AG09309 (cell line): ENCODE measurements at regions not wholly inside any gene's neighbourhood (a gene's known extent, or its start where the extent isn't known, plus 50 kb on each side); places are given as distances from the start of the nearest gene placed in this dataset.

Experiments used
- DNase-seq: peaks from one replicate; pipeline ENCODE4 v3.0.0-alpha.2; 2010; ENCODE audit warnings: low read depth
- H3K4me3 ChIP-seq: 2 replicates; pipeline ENCODE4 v1.5.1; 2011; ENCODE audit warnings: mild to moderate bottlenecking, low read depth, low read length, moderate library complexity; ENCODE audit not compliant: control insufficient read depth
- TF ChIP-seq, protein P1 (sequence below): IDR thresholded peaks from 2 replicates; pipeline ENCODE4 v1.5.1; 2011; ENCODE audit warnings: mild to moderate bottlenecking, low read depth, low read length, inconsistent platforms; ENCODE audit not compliant: insufficient read depth, control insufficient read depth; ENCODE audit errors: missing control alignments

DNA sequence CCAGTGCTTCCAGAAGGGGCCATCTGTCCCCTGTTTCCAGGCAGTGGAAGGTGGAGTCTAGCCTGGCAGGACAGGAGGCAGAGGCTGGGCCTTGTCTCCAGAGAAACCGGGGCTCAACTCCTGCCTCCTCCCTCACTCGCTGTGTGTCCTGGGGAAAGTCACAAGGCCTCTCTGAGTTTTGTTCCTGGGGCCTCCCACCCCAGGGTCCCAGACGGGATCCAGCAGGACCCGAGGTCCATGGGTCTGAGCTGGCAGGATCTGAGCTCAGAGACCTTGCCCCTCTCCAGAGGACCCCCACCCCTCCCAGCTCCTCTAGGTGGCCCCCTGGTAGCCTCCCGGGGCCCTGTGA is 72.2 kb upstream of the TAF1B start:
- DNase-seq, result no peak
- TF ChIP-seq, protein P1, sequence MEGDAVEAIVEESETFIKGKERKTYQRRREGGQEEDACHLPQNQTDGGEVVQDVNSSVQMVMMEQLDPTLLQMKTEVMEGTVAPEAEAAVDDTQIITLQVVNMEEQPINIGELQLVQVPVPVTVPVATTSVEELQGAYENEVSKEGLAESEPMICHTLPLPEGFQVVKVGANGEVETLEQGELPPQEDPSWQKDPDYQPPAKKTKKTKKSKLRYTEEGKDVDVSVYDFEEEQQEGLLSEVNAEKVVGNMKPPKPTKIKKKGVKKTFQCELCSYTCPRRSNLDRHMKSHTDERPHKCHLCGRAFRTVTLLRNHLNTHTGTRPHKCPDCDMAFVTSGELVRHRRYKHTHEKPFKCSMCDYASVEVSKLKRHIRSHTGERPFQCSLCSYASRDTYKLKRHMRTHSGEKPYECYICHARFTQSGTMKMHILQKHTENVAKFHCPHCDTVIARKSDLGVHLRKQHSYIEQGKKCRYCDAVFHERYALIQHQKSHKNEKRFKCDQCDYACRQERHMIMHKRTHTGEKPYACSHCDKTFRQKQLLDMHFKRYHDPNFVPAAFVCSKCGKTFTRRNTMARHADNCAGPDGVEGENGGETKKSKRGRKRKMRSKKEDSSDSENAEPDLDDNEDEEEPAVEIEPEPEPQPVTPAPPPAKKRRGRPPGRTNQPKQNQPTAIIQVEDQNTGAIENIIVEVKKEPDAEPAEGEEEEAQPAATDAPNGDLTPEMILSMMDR, result no peak
- no peak overlapping the region for H3K4me3 ChIP-seq

DNA sequence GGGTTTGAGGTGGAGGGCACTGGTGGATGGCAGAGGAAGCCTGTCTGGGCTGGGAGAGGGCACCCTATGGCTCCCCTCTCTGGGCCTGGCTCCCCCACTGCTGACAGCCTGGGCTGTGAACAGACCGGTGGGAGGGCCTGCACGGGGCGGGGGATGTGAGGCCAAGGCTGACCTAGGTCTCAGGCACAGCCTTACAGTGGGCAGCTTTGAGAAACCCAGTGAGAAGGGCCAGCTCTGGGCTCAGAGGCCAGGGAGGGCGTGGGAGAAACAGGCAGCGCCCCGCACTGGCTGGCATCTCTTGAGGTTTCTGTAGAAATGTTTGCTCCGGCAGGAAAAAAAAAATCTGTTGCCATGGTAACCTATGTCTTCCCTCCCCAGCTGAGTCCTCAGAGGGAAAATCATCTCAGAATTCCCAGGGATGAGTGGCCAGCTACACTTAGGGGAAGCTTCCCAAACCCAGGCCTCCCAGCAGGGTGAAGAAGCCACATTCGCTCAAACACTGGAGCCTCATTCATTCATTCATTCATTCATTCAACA is 71.7 kb upstream of the TAF1B start:
- H3K4me3 ChIP-seq, result no peak overlapping the region
- DNase-seq, result peak; percentile 74
- TF ChIP-seq, protein P1, result peak; percentile 47

DNA sequence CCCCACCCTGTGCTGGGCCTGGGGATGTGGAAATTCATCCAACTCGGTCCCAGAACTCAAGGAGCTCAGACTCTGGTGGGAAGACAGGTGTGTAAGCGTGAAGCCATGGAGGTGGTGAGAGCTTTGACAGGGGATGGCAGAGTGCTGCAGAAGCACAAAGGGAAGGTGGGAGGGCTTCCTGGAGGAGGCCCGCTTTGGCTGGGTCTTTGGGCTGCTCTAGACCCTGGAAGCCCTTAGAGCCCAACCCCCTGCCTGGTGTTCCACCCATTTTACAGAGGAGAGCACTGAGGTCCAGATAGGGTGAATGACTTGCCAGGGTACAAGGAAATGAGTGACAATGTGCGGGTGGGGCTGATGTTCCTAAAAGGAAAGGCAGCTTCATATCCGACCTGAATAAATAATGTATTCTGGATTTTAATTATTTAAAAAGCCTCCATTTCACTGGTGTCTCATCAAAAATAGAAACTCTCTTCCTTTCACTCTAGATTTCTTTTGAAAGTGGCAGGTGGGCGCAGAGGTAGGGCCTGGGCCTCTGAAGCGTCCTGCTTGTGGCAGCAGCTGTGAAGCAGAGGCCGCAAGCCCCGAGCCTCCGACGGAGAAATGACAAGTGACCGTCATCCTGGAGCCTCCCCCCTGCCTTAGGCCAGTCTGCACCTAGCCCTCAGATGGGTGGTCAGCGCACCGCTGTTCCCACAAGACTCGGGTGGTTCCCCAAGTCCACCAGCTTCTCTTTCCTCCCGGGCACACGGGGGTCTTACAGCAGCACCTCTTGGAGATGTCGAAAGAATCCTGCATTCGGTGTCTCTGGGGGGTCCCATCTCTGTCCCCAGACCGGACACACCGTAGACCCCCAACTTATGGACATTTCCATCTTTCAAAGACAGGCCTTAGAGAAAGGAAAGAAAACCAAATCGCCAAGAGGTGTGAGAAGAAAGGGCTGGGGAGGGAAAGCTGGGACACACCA is 71.0 kb upstream of the TAF1B start:
- H3K4me3 ChIP-seq, result no peak overlapping the region
- TF ChIP-seq, protein P1, result no peak
- DNase-seq, result no peak

DNA sequence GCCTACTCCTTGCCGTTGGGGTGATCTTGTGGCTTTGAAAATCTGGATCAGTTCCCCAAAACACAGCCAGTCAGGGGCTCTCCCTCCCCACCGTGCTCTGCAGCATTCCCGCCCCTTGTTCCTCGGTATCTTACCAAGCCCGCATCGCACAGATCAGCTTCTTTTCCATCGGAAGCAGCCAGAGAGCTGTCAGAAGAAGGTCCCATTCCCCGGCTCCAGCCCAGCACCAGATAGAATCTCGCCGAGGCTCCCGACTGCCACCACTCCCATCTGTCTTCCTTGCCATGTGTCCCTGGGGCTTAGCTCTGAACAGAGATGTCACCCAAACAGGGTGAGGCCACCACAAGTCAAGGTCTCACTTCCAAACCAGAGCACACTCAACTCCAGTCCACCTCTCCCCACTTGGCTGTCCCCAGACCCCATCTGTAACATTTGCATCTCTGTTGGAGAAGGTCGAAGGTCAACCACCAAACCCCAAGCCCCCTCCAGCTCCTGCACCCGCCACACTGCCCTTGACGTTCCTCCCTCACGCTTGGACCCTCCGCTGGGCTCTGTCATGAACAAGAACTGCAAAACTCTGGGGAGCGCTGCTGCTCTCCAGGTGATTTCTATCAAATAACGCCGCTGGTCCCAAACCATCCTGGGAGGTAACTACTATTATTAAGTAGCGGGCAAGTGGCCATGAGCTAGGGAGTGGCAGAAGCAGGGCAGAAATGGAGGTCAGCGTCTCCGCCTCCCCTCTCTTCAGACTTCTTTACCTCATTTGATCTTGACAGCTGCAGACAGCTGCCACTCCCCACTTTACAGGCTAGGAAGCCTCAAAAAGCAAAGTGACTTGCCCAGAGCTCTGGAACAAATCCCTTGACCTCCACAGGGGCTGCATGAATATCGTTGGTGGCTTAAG is 70.0 kb upstream of the TAF1B start:
- H3K4me3 ChIP-seq, result no peak overlapping the region
- no peak for DNase-seq
- TF ChIP-seq, protein P1, result no peak

DNA sequence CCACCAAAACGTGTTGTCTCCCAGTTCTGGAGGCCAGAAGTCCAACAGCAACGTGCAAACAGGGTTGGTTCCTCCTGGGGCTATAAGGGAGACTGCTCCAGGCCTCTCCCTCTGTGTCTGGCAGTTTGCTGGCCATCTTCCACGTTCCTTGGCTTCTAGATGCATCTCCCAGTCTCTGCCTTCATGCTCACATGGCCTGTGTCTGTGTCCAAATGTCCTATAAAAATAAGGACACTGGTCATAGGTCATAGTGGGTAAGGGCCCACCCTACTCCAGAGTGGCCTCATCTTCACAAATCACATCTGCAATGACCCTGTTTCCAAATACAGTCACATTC is 69.4 kb upstream of the TAF1B start:
- no peak overlapping the region for H3K4me3 ChIP-seq
- TF ChIP-seq, protein P1, result no peak
- no peak for DNase-seq

DNA sequence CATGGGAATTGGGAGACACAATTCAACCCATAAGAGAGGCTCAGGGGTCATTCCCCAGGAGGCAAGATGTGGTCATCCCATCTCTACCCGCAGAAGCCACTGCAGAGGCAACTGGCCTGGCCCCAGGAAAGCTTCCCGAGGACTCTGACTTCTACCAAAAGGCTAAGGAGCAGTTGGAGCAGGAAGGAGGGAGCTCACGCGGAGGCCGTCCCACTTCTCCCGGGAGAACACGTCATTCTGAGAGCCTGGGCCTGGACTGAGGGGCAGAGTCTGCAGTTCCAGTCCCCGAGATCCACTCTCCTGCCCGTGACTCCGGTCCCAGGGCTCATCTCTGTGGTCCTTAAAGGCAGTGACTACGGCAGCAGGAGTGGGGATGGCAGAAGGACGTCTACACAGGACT is 69.0 kb upstream of the TAF1B start:
- TF ChIP-seq, protein P1, result no peak
- no peak for DNase-seq
- H3K4me3 ChIP-seq, result no peak overlapping the region
